ENCODE measurements at regions not wholly inside any gene's neighbourhood (a gene's known extent, or its start where the extent isn't known, plus 50 kb on each side); places are given as distances from the start of the nearest gene placed in this dataset.
"Not testable (repeated sequence)": the region's sequence is repeated elsewhere in the genome, so short reads cannot be mapped to it uniquely, and the experiment has no call there.

DNA sequence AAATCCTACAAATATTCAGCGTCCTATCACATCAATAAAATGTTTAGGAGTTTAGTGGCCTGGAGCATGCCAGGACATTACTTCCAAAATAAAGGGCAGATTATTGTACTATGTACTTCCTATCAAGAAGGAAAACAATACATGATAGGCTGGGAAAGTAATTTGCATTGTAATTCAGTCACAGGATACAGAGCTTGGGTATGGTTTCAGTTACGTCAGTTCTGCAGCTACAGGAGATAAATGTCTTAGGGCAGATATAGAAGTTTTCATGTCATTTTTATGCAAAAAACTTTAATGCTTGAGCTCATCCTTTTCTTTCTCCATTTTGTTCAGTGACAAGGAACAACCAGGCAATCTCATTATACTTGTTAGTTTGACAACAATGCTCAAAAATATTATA, 155.2 kb downstream of the NFKBIZ start:
- H3K79me2 ChIP-seq, result no peaks in the 10 kb centered on the region
- no peaks in the 10 kb centered on the region for H4K20me1 ChIP-seq (ENCODE audit: insufficient read depth, poor library complexity, severe bottlenecking)
- no peak overlapping the region for H3K4me3 ChIP-seq
- H3K9me3 ChIP-seq (ENCODE audit: low read depth), result no peaks in the 10 kb centered on the region
- DNase-seq (ENCODE audit: low spot score), result no peak
- no peak overlapping the region for H2AFZ ChIP-seq
- no peaks in the 10 kb centered on the region for H3K27me3 ChIP-seq
- WGBS (ENCODE audit: low lambda C conversion rate, missing lambda C conversion rate), result 95% methylated on average over 2 of the region's 2 CpGs
- no peak overlapping the region for H3K4me2 ChIP-seq
- TF ChIP-seq EZH2 (IDR thresholded peaks at IDR 0.05; ENCODE audit: borderline replicate concordance) (no peak), EZH2phosphoT487 (IDR thresholded peaks at IDR 0.05; ENCODE audit: low read depth, severe bottlenecking, unreplicated experiment) (no peak)
- TF ChIP-seq, protein P1, sequence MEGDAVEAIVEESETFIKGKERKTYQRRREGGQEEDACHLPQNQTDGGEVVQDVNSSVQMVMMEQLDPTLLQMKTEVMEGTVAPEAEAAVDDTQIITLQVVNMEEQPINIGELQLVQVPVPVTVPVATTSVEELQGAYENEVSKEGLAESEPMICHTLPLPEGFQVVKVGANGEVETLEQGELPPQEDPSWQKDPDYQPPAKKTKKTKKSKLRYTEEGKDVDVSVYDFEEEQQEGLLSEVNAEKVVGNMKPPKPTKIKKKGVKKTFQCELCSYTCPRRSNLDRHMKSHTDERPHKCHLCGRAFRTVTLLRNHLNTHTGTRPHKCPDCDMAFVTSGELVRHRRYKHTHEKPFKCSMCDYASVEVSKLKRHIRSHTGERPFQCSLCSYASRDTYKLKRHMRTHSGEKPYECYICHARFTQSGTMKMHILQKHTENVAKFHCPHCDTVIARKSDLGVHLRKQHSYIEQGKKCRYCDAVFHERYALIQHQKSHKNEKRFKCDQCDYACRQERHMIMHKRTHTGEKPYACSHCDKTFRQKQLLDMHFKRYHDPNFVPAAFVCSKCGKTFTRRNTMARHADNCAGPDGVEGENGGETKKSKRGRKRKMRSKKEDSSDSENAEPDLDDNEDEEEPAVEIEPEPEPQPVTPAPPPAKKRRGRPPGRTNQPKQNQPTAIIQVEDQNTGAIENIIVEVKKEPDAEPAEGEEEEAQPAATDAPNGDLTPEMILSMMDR (IDR thresholded peaks at IDR 0.05; ENCODE audit: poor library complexity), result no peak
- H3K4me1 ChIP-seq (ENCODE audit: insufficient read depth), result no peaks in the 10 kb centered on the region
- no peaks in the 10 kb centered on the region for H3K9me2 ChIP-seq (replicated peaks; ENCODE audit: insufficient read depth)
- H3K27ac ChIP-seq, result no peak overlapping the region
- H3K36me3 ChIP-seq (replicated peaks; ENCODE audit: insufficient read depth, low read depth), result no peaks in the 10 kb centered on the region

- no peaks in the 10 kb centered on the region for H3K9me2 ChIP-seq (replicated peaks; ENCODE audit: insufficient read depth)
- no peak overlapping the region for H3K4me2 ChIP-seq
- no peaks in the 10 kb centered on the region for H3K27me3 ChIP-seq
- no peaks in the 10 kb centered on the region for H3K79me2 ChIP-seq
- H3K4me1 ChIP-seq (ENCODE audit: insufficient read depth), result no peaks in the 10 kb centered on the region
- no peaks in the 10 kb centered on the region for H4K20me1 ChIP-seq (ENCODE audit: insufficient read depth, poor library complexity, severe bottlenecking)
- H3K27ac ChIP-seq, result no peak overlapping the region
- no peak overlapping the region for H3K4me3 ChIP-seq
- no peaks in the 10 kb centered on the region for H3K9me3 ChIP-seq (ENCODE audit: low read depth)
- TF ChIP-seq EZH2phosphoT487 (IDR thresholded peaks at IDR 0.05; ENCODE audit: low read depth, severe bottlenecking, unreplicated experiment) (no peak), EZH2 (IDR thresholded peaks at IDR 0.05; ENCODE audit: borderline replicate concordance) (no peak)
- TF ChIP-seq, protein P1 (IDR thresholded peaks at IDR 0.05; ENCODE audit: poor library complexity), result no peak
- DNase-seq (ENCODE audit: low spot score), result no peak
- H2AFZ ChIP-seq, result no peak overlapping the region
- no peaks in the 10 kb centered on the region for H3K36me3 ChIP-seq (replicated peaks; ENCODE audit: insufficient read depth, low read depth)
These were observed 156.2 kb downstream of the NFKBIZ start for GRCh38 chr3:102005551-102005950.

- H3K27me3 ChIP-seq, result no peaks in the 10 kb centered on the region
- DNase-seq (ENCODE audit: low spot score), result peak; percentile 43
- H2AFZ ChIP-seq, result no peak overlapping the region
- no peaks in the 10 kb centered on the region for H3K79me2 ChIP-seq
- no peak overlapping the region for H3K4me2 ChIP-seq
- H4K20me1 ChIP-seq (ENCODE audit: insufficient read depth, poor library complexity, severe bottlenecking), result no peaks in the 10 kb centered on the region
- no peaks in the 10 kb centered on the region for H3K9me3 ChIP-seq (ENCODE audit: low read depth)
- no peaks in the 10 kb centered on the region for H3K4me1 ChIP-seq (ENCODE audit: insufficient read depth)
- TF ChIP-seq, protein P1 (IDR thresholded peaks at IDR 0.05; ENCODE audit: poor library complexity), result no peak
- TF ChIP-seq EZH2phosphoT487 (IDR thresholded peaks at IDR 0.05; ENCODE audit: low read depth, severe bottlenecking, unreplicated experiment) (no peak), EZH2 (IDR thresholded peaks at IDR 0.05; ENCODE audit: borderline replicate concordance) (no peak)
- no peaks in the 10 kb centered on the region for H3K9me2 ChIP-seq (replicated peaks; ENCODE audit: insufficient read depth)
- WGBS (ENCODE audit: low lambda C conversion rate, missing lambda C conversion rate), result 68% methylated on average over 1 of the region's 1 CpG
- no peak overlapping the region for H3K4me3 ChIP-seq
- no peaks in the 10 kb centered on the region for H3K36me3 ChIP-seq (replicated peaks; ENCODE audit: insufficient read depth, low read depth)
- H3K27ac ChIP-seq, result peak overlapping the region; percentile 68
These were observed 157.6 kb downstream of the NFKBIZ start for GRCh38 chr3:102006812-102007485.

GRCh38 chr3:102008436-102008835, 159.1 kb downstream of the NFKBIZ start:
- H3K9me3 ChIP-seq (ENCODE audit: low read depth); H3K27ac ChIP-seq; DNase-seq (ENCODE audit: low spot score); H3K36me3 ChIP-seq (replicated peaks; ENCODE audit: insufficient read depth, low read depth); H3K4me3 ChIP-seq; H2AFZ ChIP-seq; H3K4me1 ChIP-seq (ENCODE audit: insufficient read depth); H3K27me3 ChIP-seq; H4K20me1 ChIP-seq (ENCODE audit: insufficient read depth, poor library complexity, severe bottlenecking); H3K9me2 ChIP-seq (replicated peaks; ENCODE audit: insufficient read depth); H3K4me2 ChIP-seq; H3K79me2 ChIP-seq: not testable (repeated sequence)
- 93% methylated on average over 11 of the region's 11 CpGs for WGBS (ENCODE audit: low lambda C conversion rate, missing lambda C conversion rate)
